CD4-positive, alpha-beta T cell treated with Interleukin-4 for 1 hour (primary cell): ENCODE measurements at regions not wholly inside any gene's neighbourhood (a gene's known extent, or its start where the extent isn't known, plus 50 kb on each side); places are given as distances from the start of the nearest gene placed in this dataset.
"Not testable (repeated sequence)": the region's sequence is repeated elsewhere in the genome, so short reads cannot be mapped to it uniquely, and the experiment has no call there.

Experiments
- DNase-seq, 2 donors: peaks; one replicate each; pipeline ENCODE4 v3.0.0-alpha.2; 2020 to 2022

DNA sequence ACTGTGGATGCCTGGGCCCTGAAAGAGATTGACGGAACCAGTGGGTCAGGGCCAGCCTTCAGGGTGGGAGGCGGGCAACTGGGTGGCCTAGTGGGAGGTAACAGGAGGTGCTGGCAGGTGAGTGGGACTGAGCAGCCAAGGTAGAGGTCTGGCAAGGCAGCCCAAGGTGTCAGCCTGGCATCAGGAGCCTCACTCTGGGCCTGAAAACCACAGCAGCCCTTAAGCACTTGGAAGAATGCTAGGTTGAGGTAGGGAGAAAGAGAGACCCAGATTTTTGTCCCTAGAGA, 315.8 kb upstream of the PRICKLE1 start:
- no peak for DNase-seq

DNA sequence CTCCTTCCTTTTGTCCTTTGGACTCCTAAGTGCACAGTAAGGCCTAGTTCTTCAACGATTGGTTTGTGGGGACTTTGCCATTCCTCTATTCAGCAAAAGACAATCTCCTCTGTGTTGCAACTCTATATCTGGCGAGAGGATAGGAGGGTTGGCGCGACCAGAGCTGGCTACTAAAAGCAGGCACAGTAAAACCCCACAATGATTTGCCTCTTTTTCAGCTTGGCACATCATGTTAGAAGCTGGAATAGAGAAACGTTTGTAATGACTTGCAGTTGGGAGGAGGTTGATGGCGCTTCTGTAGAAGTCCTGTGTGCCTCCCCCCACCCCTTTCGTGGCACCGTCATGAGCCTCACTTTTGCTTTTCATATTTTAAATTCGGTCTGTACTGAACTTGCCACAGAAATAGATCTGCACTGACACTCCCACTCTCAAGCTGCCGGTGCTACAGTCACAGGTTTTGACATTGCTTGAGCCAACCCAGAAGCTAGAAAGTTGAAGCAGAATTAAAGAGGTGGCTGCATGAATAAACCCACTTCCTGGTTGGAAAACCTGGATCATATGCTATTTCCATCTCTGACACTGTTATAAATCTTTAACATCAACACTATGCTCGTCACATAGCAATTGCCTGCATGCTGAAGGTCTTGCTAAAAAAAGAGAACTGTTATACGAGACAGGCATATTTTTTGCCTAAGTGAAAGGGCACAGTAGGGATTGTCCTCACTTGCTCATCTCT, 315.3 kb upstream of the PRICKLE1 start:
- DNase-seq: no peak

DNA sequence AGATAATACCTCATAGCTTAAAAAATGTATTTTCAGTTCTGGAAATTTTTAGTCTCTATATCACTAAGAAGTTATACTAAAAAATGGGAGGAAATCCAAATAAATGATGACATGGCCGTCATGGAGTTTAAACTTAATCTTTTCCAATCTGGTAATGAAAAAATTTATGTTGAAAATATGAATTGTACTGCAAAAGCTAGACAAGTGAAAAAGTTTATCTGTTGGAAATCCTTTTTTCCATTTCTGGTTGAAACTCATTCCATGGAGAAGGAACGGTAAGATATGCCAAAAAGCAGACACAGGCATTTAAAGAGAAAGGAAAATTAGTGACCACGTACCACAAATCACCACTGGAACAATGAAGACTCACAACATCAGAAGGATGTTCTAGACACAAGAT, 314.2 kb upstream of the PRICKLE1 start:
- no peak for DNase-seq

DNA sequence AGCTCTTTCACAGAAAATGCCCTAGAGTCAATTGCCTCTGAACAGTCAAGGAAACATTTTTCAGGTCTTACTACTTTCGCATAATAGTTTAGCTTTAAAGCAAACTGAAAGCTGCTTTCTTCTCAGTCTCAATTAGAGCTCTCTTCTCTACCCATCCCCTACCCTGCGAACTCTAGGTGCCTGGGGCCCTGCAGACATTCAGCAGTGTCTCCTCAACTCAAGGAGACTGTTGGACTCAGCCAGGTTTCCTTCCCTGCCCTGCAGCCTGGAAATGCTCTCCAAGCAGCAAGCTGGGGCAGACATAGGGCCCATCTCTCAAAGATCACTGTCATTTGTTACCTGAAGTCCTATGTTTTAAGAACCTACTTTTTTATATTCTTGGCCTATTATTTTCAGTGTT, 312.5 kb upstream of the PRICKLE1 start:
- no peak for DNase-seq

DNA sequence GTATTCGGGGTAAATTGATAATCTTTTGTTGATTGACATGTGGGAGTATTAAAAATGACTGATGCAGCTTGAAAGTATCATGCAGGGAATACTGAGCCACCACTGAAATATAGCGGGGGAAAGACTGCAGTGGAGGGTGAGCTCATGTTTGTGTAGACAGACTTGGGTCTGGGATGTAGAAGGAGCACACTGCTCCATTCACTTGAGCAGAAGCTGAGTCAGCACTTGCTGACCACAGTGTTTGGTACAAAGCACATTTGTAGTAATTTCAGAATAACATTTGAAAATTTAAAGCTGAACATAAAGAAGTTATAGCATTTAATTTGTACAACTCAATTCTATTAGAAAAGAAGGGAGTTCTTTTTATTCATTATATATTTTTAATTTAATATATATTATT, 304.3 kb upstream of the PRICKLE1 start:
- no peak for DNase-seq

DNA sequence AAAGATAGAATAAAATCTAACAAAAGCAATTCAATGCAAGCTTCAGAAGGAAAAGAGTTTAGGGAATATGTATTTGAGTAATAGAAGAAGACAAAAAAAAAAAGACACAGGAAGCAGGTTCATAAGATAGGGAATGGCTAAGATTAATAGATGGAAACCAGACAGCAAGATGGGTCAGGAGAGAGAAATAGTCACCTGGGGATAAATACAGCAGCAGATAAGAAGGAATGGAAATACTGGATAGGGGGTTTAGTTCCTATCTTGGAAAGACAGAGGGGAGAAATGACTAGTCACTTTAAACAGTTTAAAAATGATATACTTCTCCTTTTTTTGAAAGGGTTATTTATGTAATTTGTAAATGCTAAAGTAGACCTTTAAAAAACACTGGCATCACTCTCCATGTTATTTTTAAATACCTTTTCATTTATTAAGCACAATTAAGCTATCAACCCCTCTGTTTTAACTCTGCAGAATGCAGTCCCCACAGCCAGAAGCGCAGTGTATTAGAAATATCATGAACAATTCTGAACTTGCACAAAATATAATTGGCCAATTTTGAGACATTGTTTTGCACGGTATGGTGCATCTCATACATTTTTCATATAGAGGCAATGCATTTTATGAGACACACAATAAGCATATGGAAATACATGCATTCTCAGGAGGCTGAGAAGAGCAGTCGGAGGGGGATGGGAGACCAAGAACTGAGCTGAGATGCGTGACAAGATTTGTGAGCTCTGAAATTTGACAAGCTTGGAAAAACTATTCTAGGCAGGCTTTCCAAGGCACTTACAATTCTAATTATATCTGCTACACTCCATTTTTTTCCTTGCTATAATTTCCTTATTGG, 303.4 kb upstream of the PRICKLE1 start:
- DNase-seq: no peak

DNA sequence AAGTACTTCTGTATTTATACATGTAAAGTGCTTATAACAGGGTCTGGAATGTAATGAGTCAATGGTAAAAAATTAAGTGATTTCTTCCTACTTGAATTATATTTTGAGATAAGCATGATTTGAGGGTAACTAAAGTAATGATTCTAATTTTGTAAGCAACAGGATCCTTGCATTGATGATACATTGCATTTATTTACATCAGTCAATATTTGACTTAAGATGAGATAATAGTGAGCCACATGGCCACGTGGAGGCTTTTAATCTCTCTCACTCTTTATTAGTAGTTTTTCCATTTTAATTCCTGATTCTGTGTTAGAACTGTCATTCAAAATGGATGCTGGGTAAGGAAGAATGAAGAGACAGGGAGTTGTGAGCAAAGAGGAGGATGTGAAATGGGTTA, 298.1 kb upstream of the PRICKLE1 start:
- DNase-seq: no peak

DNA sequence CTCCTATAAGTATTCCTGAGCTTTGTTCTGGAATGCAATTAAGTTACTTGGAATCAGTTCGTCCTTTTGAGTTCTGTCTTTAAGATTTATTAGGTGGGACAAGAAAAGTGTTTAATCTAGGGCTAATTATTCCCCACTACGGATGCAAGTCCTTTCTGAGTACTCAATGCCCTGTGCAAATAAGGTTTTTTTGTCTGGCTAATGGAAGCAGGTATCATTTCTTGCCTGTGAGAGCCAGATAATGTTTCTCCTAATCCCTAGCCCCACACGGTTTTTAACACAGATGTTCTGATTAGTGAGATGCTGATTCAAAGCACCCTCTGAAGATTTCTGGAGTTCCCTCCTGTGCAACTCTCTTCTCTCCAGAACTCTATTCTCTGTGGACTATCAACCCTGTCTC, 296.6 kb upstream of the PRICKLE1 start:
- DNase-seq: no peak

DNA sequence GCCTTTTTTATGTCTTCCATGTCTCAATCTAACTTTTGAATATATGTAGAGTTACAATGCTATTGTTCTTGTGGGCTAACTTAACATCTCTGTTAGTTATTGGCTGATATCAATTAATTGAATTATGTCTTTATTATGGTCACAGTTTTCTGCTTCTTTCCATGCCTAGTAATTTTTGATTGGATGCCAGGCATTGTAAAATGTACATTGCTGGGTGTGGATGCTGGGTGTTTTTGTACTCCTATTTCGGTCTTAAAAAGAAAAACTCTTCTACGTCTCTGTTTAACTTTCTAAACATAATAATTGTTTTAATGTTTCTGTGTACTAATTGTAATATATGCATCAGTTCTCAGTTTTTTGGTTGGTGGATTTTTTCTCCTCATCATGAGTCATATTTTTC, 296.1 kb upstream of the PRICKLE1 start:
- DNase-seq: no peak

DNA sequence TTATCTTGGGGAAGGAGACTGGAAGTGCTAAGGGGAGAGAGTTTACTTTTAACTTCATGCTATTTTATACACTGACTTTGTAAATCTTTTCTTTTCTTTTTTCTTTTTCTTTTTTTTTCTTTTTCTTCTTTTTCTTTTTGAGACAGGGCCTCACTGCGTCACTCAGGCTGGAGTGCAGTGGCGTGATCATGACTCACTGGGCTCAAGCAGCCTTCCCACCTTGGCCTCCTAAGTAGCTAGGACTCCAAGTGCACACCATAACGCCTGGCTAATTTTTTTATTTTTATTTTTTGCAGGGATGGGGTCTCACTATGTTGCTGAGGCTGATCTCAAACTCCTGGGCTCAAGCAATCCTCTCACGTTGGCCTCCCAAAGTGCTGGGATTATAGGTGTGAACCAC, 294.6 kb upstream of the PRICKLE1 start:
- DNase-seq: no peak

DNA sequence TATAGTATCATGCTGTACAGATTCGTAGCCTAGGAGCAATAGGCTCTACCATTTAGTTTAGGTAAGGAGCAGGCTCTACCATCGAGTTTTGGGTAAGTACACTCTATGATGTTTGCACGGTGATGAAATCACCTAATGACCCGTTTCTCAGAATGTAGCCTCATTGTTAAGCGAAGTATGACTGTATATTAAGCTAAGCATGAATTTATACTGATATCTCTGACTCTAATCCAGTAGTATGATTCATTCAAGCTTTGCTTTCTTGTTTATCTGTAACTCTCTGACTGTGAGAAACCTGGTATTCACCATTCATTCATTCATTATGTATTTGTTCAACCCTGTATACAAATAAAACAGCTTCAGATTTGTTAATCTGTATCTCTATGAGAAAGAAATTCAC, 283.9 kb upstream of the PRICKLE1 start:
- DNase-seq: no peak

DNA sequence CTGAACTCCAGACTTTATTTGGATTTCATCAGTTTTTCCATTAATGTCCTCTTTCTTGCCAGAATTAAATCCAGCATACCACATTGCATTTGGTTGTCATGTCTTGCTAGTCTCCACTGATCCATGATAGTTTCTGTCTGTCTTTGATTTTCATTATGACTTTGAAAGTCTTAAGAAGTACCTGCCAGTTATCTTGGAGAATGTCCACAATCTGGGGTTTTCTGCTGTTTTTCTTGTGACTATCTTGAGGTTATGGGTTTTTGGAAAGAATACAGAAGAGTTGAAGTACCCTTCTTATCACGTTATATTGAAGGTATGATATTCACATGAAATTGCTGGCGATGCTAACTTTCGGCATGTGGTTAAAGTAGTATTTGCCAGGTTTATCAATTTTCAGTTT, 282.3 kb upstream of the PRICKLE1 start:
- DNase-seq: no peak

DNA sequence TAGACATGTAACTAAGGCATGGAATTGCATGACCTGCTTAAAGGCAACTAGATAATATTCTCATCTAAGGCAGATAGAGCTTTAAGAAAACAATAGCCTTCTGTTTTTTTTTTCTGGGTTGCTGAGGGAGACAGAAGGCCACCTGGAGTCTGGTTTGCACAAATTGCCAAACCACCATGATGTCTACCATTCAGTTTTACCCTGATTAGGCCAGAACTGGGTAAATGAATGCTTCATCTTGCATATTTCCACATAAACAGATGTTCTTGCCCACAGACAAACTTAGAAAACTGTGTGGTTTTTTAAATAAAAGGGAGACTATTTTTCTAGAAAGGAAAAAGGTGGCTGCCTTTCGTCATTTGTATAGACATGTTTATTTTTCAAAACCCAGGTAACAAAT, 278.7 kb upstream of the PRICKLE1 start:
- DNase-seq: no peak

DNA sequence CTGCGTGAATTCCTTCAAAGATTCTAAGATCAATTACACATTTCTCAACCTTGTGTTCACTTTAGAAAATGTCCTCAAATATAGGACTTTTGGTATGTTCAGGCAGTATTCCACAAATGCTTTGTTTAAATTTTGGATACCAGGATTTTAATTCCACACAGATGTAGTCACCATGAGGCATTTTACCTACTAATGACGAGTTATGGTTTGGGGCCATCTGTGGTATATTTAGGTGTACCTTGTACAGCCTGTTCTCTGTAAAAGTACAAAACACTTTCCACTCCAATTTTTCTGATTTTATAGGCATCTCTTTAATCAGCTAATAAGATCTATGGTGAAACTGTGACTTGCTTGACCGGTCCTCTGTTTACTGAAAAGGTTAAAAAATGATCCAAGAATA, 275.7 kb upstream of the PRICKLE1 start:
- no peak for DNase-seq

DNA sequence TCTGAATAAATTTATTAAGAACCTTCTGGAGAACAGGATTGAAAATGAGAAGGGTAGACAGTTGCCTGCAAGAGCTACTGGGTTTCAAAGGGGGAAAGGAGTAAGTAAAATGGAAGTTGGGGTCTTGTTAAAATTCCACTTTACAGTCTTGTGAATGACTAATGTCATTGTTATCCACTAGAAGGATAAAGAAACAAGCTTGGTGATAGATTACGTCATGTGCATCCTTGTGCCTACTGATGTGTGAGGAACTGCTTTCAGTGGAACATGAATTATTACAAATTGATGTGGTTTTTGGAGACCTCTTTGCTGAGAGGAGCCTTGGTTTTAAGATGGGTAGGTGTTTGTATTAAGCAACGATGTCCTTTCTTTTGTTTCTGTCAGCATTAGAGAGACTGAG, 272.5 kb upstream of the PRICKLE1 start:
- DNase-seq: no peak

DNA sequence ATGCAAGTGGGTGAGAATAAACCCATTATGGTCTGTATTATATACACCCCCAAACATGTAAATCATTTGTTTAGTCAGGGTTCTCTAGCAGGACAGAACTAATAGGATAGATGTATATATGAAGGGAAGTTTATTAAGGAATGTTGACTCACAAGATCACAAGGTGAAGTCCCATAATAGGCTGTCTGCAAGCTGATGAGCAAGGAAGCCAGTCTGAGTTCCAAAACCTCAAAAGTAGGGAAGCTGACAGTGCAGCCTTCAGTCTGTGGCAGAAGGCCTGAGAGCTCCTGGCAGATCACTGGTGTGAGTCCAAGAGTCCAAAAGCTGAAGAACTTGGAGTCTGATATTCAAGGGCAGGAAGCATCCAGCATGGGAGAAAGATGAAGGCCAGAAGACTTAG, 270.8 kb upstream of the PRICKLE1 start:
- DNase-seq: not testable (repeated sequence)

DNA sequence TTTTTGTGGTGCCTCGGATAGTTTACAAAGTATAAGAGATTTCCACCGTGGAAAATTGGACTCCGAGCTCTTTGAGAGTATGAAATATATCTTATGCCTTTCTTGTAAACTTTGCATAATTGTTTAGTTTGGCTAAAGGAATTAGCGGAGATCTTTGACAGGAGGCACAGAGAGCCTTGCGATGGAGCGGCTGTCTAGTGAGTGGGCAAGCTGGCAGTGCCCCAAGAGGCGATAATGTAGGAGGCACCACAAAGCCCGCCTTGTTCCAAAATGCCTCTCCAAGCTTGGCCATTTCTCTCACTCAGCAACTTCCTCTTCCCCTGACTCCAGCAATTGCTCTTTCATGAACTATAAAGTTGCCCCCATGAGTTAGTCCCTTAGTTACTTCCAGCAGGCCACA, 270.1 kb upstream of the PRICKLE1 start:
- DNase-seq: no peak

DNA sequence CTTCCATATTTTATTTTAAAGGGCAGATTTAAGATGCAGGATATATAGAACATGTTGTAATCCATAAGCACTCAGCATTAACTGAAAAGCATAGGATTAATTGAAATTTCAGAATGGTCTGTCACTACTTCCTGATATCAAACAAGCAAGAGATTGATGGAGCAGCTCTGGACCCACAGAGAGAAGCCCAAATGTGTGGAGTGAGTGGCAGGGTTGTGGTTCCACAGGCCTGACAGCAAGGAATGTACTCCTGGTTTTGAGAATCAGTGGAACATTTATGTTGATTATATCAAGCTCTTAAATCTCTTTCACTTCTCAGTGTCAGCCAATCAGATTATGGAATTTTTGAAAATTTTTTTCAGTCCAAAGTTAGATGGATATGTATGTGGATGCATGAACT, 267.6 kb upstream of the PRICKLE1 start:
- DNase-seq: no peak

DNA sequence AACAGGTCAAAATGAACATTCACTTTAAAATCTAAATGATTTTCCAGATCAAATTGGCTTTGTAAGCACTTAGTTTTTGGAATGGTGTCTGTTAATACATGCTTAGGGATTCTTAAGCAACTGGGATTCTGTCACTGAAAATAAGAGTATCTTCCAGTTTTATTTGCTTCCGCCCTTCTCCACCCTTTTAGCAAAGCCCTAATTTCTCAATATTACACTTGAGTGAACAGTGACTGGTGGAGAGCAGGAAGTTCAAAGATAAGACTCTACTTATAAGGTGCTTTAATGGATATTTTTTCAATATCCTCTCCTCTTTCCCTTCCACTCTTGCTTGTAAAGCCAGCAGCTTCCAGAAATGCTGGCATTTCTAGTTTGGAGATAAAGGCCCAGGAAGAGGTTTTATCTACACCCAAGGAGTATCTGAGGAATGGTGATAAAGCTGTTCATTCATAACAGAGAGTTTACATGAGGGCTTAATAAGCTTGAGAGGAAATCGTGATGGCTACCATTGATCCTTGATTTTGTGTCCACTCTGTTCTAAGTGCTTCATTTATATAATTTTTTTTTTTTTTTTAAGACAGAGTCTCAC, 265.9 kb upstream of the PRICKLE1 start:
- no peak for DNase-seq

DNA sequence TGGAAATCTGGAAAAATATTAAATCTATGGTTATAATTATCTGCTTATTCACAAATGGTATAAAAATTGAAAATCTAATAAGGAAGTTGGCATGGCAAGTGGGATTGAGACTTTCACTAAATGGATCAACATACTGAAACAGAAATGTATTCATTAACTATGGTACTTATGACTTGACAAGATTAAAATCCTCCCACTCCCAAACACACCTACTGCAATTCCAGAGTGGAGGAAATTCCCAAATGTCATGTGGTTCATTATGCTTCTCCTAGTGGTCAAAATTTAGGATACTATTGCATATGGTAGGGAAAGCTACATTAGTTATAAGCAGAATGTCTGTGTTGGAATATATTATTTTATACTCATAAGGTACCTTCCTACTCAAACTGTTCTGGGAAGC, 265.3 kb upstream of the PRICKLE1 start:
- no peak for DNase-seq

DNA sequence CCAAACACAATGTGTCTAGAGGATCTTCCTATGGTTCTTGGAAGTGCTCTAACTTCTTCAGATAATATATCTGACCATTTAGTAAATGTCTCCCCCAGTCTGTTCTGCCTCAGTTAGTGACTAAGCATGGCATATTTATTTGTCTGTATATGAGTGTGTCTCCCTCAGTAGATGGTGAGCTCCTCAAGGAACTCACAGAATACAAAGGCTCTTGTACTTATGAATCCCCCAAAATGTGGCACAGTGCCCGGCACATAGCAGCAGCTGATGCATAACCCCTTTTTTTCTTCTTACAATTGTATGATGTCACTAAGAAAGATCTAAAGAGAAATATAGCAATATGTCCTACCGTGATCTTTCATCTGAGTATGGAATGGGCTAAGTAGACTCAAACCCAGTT, 264.7 kb upstream of the PRICKLE1 start:
- DNase-seq: no peak

DNA sequence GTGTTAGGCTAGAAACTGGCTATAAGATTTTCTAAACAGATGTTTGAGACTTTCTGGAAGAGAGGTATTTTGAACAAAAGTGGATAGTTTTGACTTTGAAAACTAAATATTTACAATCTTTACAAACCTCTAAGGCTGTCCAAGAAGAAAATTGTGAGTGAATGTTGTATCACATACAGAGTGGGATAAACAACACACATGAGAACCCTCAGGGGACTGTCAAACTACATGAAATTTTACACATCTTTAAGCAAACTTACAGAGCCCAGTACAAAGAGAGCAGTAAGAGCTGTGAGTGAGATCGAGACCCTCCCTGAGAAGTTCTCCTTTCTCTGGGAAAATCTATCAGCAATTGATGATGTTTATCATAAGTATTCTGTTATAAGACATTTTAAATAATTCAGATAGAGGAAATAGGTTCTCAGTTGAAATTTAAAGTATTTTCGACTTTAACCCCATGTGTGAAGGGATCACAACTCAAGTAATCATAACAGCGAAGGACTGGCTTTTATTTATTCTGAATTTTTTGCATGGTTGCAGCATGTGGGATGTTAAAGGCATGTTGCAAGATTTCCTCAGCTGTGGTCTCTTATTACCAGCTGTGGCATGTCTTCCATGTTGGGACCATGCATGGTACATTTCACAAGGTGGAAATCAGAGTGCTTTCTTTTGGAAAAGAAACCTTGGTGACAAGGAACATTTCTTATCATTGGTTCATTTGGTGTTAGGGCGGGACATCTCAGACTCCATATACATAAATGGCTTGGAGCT, 264.0 kb upstream of the PRICKLE1 start:
- DNase-seq: no peak

DNA sequence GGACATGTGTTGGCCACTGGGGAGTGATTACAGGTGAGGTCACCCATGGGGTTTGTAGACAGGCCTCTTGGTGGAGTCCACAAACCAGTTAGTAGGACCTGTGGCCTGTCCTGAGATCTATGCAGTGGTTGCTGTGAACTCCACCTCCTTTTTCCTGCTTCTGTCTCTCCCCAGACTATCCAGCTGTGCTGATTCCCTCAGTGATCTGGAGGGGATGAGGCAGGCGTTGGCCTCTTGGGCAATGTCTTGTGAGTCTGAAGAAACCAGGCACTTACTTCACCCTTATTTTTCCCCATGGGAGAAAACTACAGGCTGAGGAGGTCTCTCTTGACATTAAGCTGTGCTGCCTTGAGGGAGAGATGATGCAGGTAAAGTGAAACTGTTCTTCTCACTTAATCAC, 257.2 kb upstream of the PRICKLE1 start:
- DNase-seq: no peak

DNA sequence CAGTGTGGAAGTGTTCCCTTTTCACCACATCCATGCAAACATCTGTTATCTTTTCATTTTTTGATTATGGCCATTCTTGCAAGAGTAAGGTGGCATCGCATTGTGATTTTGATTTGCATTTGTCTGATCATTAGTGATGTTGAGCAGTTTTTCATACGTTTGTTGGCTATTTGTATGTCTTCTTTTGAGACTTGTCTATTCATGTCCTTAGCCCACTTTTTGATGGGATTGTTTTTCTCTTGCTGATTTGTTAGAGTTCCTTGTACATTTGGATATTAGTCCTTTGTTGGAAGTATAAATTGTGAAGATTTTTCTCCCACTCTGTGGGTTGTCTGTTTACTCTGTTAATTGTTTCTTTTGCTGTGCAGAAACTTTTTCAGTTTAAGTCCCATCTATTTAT, 244.5 kb upstream of the PRICKLE1 start:
- DNase-seq: no peak
